HS-5 (cell line): ENCODE measurements at regions not wholly inside any gene's neighbourhood (a gene's known extent, or its start where the extent isn't known, plus 50 kb on each side); places are given as distances from the start of the nearest gene placed in this dataset.

Experiments
- DNase-seq: peaks from one replicate; pipeline ENCODE4 v3.0.0-alpha.2; 2012; ENCODE audit warnings: low read depth

- no peak for DNase-seq
These were observed 458.1 kb downstream of the MTRR start for GRCh38 chr5:8327016-8327415.

GRCh38 chr5:8329773-8330172 is 460.8 kb downstream of the MTRR start:
- DNase-seq: peak; percentile 86

GRCh38 chr5:8332666-8333445 is 463.9 kb downstream of the MTRR start:
- DNase-seq: no peak

GRCh38 chr5:8333485-8333884 is 464.5 kb downstream of the MTRR start:
- DNase-seq: no peak

- no peak for DNase-seq
These were observed 465.0 kb downstream of the MTRR start for GRCh38 chr5:8333977-8334376.

- DNase-seq: no peak
These were observed 471.3 kb downstream of the MTRR start for GRCh38 chr5:8340261-8340660.

GRCh38 chr5:8340739-8341344 is 471.9 kb downstream of the MTRR start:
- no peak for DNase-seq

GRCh38 chr5:8341406-8341805 is 472.5 kb downstream of the MTRR start:
- DNase-seq: no peak

- no peak for DNase-seq
These were observed 479.0 kb downstream of the MTRR start for GRCh38 chr5:8347984-8348383.

GRCh38 chr5:8349855-8350254 is 480.9 kb downstream of the MTRR start:
- DNase-seq: no peak

GRCh38 chr5:8350644-8351339 is 481.8 kb downstream of the MTRR start:
- no peak for DNase-seq

GRCh38 chr5:8355981-8356380 is 487.0 kb downstream of the MTRR start:
- DNase-seq: no peak

- DNase-seq: no peak
These were observed 491.1 kb downstream of the MTRR start for GRCh38 chr5:8360012-8360411.

- DNase-seq: no peak
These were observed 493.5 kb downstream of the MTRR start for GRCh38 chr5:8362495-8362894.

- DNase-seq: peak; percentile 43
These were observed 494.2 kb downstream of the MTRR start for GRCh38 chr5:8363138-8363537.

GRCh38 chr5:8366266-8366665 is 497.3 kb downstream of the MTRR start:
- DNase-seq: no peak

GRCh38 chr5:8376478-8376877 is 507.5 kb downstream of the MTRR start:
- DNase-seq: no peak

GRCh38 chr5:8381972-8382371 is 513.0 kb downstream of the MTRR start:
- DNase-seq: no peak

GRCh38 chr5:8382456-8382855 is 513.5 kb downstream of the MTRR start:
- no peak for DNase-seq

- DNase-seq: no peak
These were observed 514.7 kb downstream of the MTRR start for GRCh38 chr5:8383616-8384015.

- DNase-seq: no peak
These were observed 517.9 kb downstream of the MTRR start for GRCh38 chr5:8386719-8387288.

GRCh38 chr5:8391911-8392310 is 523.0 kb downstream of the MTRR start:
- DNase-seq: no peak

GRCh38 chr5:8393240-8393639 is 524.3 kb downstream of the MTRR start:
- no peak for DNase-seq
